ENCODE measurements at regions not wholly inside any gene's neighbourhood (a gene's known extent, or its start where the extent isn't known, plus 50 kb on each side); places are given as distances from the start of the nearest gene placed in this dataset.
"Not testable (repeated sequence)": the region's sequence is repeated elsewhere in the genome, so short reads cannot be mapped to it uniquely, and the experiment has no call there.

DNA sequence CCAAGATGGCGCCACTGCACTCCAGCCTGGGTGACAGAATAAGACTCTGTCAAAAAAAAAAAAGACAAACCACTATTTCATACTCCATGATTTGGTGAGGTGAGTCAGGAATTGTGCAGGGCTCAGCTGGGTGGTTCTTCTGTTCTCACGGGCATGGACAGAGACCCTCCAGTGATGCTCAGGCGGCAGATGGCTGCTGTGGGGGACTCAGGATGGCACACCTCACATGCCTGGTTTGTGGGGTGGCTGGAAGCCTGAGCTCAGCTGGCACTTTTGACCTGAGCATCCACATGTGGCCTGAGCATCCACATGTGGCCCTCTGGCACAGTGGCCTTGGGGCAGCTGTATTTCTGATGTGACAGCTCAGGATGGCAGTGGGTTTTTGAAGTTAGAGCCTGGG is 217.2 kb downstream of the IRX2 start:
- no peak for DNase-seq (ENCODE audit: low read depth, low spot score)

DNA sequence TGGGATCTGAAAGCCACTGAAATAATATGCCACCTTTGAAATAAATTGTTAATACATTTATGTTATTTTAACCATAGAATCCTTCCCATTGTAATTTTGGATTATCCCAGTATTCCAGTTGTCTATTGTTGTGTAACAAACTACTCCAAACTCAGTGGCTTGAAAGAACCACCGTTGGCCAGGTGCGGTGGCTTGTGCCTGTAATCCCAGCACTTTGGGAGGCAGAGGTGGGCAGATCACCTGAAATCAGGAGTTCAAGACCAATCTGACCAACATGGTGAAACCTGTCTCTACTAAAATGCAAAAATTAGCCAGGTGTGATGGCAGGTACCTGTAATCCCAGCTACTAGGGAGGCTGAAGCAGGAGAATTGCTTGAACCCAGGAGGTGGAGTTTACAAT is 217.6 kb downstream of the IRX2 start:
- not testable (repeated sequence) for DNase-seq (ENCODE audit: low read depth, low spot score)

DNA sequence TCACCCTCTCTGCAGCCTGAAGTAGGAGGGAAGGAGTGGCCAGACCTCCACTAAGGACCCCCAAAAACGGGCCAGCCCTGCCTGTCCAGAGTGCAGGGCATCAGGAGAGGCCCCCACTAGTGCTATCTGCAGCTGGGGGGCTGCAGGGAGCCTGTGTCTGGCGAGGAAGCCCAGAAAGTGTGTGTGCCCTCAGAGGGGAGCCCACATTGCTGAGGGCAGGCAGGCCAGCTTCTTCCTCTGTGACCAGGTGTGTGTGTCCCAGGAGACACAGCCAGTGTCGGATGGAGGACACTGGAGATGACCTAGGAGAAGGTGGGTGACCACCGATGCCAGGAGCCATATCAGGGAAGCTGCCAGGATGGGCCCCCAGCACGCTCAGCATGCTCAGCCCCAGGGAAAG is 218.7 kb downstream of the IRX2 start:
- DNase-seq (ENCODE audit: low read depth, low spot score) = no peak

DNA sequence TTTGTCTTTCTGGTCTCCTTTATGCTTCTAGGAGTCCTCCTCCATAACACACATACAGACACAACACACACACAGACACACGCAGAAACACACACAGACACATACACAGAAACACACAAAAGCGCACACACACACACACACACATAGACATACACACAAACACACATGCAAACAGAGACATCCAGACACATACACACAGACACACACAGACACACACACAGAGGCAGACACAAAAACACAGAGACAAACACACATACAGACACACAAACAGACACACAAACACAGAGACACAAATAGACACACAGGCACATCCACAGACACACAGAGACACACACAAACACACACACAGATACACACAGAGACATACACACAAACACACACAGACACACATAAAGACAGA is 220.2 kb downstream of the IRX2 start:
- no peak for DNase-seq (ENCODE audit: low read depth, low spot score)

DNA sequence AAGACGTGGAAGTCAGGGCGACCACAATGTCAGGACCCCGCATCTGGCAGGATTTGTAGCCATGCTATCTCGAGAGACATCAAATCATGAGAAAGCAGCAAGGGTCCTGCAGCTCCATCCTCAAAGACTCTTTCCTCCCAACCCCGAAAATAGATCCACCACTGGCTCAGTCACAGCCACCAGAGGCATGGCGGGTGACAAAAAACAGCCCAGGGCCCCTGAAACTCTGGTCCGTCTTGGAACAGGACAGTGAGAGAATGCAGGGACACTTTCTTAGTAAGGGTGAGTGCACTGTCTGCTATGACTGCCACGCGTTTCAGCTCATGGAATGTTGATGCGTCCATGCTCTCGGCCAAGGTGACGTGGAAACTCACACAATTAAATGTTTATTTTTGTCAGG is 220.9 kb downstream of the IRX2 start:
- DNase-seq (ENCODE audit: low read depth, low spot score) = no peak

DNA sequence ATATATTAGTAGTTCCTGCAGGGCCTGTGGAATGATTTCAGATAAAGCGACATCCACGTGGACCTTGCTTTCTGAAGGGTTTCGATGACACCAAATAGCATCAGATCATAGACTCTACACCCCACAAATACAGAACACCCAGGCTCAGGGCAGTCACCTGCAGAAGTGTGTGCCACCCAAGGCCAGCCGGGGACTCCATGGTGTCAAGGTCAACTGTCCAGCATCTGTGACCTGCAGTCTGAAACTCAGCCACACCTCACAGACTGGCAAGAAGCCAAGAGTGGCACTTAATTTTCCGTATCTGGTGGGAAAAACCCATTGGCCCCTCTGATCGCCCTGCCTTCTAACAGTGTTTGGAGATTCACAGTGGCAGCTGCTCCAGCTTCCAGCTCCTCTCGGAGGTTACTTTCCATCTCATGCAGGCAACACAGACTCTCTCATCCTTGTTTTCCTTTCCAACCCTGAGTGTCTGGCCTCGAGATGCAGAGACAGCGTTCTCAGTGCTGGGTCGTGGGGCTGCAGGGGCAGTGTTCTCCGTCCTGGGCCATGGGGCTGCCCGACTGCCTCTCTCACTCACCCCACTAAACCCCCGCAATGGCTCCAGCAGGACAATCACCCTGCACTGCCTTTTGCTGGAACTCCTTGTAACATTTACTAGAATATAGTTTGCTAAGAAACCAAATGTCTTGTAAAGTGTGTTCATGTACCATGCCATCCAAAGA is 221.9 kb downstream of the IRX2 start:
- no peak for DNase-seq (ENCODE audit: low read depth, low spot score)

DNA sequence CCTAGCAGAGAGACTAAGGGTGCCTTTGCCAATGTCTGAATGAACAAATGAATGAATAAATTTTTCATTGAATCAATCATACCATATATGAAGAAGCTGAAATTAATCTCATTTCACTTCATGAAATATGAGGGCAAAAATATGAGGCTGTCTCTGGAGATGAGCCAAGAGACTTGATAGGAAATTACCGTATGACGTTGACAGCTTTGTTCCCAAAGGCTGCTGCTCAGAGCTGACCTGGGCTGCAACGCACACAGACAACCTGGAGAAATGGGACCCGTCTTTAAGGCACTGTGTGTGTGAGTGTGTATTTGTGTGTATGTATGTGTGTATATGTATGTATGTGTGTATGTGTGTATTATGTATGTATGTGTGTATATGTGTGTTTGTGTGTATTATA is 226.1 kb downstream of the IRX2 start:
- no peak for DNase-seq (ENCODE audit: low read depth, low spot score)

DNA sequence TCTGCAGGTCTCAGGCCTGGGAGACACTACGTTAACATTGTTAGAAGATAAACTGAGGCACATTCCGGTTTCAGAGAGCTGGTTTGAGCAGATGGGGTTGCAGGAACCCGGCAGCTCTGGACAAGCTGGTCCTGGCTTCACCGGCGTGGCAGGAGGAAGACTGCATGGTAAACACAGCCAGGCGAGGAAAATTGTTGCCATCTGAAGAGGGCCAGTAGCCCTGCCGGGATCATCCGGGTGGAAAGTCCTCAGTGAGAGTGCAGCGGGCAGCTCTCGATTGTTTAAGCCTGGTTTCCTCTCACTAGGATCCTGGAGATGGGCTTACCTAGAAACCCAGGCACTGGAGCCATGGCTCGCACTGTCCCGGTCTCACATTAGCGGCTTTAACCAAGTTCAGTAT is 226.9 kb downstream of the IRX2 start:
- DNase-seq (ENCODE audit: low read depth, low spot score) = no peak

DNA sequence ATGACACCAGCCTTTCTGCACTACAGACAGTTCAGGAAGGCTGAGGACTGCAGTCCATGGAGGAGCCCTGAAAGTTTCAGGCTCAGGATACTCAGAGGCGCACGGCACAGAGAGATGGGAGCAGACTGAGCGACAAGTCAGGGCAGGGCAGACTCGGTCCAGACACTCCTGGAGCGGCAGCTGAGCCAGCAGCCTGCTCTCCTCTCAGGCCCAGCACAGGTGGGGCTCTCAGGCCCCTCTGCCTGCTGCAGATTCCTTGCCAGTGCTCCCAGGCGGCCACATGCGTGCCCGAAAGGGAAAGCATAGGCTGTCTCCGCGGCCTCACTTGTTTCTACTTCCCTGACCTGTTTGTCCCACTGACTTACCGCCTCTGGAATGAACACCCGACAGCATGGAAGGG is 228.3 kb downstream of the IRX2 start:
- DNase-seq (ENCODE audit: low read depth, low spot score) = no peak

DNA sequence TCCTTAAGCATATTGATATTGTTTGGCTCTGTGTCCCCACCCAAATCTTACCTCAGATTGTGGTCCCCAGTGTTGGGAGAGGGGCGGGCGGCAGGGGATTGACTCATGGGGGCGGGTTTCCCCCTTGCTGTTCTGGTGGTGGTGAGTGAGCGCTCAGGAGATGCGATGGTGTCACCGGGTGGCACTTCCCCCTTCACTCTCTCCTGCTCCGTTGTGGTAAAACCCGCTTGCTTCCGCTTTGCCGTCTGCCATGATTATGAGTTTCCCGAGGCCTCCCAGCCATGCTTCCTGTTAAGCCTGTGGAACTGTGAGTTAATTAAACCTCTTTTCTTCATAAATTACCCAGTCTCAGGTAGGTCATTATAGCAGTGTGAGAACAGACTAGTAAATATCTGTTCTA is 229.1 kb downstream of the IRX2 start:
- DNase-seq (ENCODE audit: low read depth, low spot score) = no peak

DNA sequence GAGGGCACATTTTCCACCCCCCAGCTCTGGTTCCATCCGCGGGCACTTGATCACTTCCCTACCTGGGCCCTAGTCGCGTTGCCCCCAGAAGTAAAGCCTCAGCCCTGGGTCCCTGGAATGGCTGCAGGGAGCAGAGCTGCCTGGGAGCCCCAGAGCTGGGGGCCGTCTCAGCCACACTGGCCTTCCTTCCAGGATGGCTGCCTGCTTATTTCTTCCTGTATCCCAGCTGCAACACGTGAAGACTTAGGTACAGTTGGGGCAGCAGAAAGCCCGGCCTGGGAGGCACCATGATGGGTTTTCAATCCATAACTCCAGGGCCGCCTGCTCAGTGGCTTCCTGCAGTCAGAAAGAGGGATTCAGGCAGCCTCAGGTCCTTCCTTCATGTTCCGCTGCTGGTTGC is 232.3 kb downstream of the IRX2 start:
- DNase-seq (ENCODE audit: low read depth, low spot score) = no peak

DNA sequence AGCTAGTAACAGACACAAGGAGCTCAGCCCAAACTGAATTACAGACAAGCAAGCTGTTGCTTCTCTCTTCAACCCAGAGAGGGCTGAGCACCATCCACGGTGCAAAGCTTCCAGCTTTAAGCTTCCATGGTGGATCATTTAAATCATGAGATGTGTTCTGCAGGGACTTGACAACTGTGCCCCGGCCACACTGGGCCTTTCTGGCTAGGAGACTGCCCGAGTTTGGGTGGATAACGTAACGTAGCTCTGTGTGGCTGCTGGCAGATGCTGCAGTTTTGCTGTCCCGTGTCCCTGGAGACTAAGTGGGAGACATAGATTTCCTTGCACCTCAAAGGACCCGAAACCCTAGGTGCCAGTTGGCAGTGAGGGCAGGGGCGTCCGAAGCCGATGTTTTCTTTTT is 234.0 kb downstream of the IRX2 start:
- no peak for DNase-seq (ENCODE audit: low read depth, low spot score)

DNA sequence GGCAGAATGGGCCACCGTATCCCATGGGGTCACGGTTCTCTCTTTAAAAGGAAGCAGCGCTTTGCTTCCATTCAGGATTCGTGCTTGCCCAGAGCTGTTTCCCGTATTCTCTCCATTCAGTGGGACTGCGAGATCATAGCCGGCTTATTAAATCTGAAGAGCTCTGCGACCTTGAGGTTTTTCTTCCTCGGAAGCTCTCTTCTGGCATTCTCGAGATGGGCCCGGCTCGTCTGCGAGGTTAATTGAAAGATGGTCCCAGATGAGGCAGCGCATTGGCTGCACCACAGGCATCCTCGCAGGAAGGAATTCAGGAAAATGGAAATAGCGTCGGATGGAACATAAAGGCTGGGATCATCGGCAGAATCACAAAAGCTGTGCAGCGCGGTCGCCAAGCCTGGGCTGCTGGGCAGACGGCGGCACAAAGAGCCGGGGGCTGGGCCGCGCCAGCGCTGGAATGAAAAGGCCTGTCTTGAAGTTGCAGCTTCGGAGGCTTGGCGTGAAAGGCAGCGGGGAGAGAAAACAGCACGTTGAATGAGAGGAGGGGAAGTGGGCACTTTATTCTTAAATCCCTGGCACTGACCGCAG is 236.2 kb downstream of the IRX2 start:
- DNase-seq (ENCODE audit: low read depth, low spot score) = no peak

DNA sequence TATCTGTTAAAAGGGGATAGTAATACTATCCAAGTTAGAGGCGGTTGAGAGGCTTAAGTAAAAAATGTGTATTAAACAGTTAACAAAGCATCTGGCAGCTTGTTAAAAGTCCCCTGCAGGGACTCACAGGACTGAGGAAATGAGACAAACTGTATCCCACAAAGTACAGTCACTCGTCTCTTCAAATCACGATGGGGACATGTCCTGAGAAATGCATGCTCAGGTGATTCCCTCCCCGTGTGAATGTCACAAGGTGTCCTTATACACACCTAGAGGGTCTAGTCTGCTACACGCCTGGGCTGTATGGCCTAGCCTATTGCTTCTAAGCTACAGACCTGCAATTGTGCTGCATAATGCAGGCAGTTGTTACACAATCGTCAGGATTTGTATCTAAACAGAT is 237.0 kb downstream of the IRX2 start:
- no peak for DNase-seq (ENCODE audit: low read depth, low spot score)

DNA sequence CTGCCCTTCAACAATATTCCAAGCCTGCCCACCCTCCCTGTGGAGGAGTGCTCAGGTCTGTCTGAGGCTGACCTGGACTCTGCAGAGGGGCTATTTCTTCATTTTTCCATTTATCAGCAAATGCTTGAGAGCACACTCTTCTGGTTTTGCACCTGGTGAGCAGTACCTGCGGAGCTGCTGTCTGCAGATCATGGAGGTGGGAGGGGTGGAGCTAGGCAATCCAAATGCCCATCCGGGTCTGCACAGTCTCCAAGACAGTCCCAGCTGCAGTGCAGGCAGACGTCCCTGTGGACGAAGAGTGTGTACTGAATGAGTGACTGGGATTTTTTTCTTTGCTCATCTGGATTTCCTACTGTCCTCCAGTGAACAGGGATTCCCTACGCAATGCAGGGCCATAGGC is 239.8 kb downstream of the IRX2 start:
- DNase-seq (ENCODE audit: low read depth, low spot score) = no peak

DNA sequence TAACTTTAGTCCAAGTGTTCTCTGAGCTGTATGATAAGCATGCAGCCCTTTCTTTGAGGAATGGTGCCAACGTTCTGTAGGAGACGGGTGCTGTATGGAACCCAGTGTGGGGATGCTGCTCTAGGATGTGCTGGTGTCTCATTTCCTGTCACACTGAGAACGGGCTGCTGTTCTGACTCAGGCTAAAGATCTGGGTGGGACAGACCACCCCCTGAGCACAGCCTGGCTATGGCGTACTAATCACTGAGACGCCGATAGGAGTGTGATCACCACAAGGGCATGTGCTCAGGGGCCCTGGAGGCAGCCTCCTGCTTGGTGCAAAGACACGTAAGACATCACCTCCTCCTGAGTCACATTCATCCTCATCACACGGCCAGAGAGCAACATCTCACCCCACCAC is 240.4 kb downstream of the IRX2 start:
- no peak for DNase-seq (ENCODE audit: low read depth, low spot score)

DNA sequence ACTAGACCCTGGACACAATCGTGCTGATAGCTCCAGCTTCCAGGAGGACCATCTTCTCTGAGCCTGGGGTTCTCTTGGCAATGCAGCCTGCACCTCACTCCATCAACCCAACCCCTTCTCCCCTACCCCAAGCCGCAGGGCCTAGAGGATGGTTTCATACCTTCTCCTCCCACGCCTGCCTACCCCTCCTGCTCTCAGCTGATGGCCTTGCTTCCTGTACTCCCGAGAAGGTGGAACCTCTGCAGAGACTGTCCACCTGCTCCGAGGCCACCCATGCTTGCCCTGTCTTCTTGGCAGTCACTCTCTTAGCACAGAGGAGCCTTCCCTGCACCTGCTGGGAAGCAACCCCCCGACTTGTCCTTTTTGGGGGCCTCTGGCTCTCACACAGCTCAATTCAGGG is 241.9 kb downstream of the IRX2 start:
- no peak for DNase-seq (ENCODE audit: low read depth, low spot score)

DNA sequence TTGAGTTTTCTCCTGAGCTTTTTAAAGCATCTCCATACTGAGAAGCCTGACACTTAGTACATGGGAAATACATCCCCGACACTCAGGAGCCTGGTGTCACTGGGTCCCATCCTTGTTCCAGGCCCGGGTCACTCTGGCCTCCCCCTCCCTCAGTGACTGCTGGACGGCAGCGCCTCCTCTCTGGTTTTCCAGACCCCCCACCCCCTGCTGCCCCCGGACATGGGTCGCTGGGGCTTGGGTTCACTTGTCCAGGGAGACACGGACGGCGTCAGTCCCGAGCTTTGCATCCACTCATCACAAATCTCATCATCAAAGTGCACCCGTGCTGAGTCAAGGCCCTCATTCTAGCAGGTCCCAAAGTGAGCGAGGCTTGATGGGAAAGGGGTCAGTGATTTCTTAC is 243.0 kb downstream of the IRX2 start:
- DNase-seq (ENCODE audit: low read depth, low spot score) = no peak

DNA sequence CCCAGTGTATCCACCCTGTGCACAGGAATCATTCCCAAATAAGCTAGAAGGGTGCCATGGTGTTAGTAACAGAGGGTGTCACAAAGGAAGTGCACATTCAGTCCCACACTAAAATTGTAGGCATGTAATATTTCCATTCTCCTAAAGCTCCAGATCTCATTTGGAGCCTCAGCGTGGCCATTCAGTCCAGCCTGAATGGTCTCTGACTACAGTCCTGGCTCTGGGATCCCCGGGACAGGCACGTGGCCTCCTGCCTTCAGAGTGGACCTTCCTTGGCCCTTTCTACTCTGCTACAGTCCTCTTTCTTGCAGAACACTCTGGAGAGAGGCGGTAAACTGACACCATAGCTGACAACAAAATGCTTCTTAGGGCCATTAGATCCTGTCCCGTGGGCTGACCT is 243.9 kb downstream of the IRX2 start:
- DNase-seq (ENCODE audit: low read depth, low spot score) = no peak

DNA sequence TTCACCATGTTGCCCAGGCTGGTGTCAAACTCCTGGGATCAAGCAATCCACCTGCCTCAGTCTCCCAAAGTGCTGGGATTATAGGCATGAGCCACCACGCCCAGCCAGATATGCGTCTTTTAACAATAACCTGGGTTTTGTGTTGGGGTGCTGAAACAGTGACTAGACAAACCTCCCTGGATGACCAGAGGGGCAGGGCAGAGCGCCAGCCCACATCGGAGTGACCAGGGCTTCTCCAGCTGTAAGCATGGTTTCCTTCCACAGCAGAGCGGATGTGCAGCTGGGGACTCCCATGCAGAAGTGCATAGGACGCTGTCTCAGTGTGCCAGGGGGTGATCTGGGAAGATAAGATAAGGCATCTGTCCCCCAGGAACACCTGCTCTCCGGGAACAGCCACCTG is 244.9 kb downstream of the IRX2 start:
- no peak for DNase-seq (ENCODE audit: low read depth, low spot score)

DNA sequence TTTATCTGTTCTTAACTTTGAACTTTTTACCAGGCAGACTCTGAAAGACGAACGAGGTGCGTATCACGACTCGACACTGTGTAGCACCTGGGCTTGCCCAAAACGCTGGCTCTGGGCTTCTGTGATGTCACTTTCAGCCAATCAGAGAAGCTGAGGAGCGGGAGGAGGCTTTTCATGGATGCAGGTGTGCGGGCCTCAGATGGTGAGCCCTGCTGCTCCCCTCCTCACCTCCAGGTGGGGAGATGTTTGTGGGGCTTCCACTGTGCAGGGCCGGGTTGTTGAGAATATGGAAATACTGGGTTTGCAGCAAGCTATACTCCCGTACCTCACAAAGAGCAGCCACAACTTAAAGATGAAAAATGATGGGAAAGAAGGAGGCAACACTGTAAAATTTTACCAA is 246.3 kb downstream of the IRX2 start:
- no peak for DNase-seq (ENCODE audit: low read depth, low spot score)

DNA sequence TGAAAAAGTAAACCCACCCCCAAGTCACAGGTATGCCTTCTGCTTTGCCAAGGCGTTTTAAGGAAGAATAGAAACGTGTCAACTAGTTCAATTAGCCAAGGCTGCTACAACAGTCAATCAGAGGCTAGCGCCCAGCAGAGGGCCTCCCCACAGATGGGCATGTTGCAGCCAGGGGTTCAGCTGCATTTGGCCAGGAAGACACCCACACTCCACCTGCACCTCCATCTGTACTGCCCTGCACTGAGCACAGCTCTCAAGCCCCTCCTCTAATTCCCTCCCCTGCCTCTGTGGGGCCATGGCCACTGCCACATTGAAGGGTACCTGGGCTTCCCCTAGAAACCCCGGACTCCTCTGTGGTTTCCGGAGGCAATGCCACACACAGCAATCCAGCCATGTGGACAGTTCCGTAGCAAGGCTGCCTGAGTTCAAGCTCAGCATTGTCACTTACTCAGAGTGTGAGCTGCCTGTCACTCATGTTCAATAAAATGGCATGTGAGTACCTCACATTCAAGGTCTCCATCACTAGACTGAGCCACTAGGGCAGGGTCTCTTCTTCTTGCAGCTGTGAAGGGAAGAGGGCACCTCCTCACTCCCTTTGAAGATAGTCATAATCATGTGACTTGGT is 248.4 kb downstream of the IRX2 start:
- no peak for DNase-seq (ENCODE audit: low read depth, low spot score)

DNA sequence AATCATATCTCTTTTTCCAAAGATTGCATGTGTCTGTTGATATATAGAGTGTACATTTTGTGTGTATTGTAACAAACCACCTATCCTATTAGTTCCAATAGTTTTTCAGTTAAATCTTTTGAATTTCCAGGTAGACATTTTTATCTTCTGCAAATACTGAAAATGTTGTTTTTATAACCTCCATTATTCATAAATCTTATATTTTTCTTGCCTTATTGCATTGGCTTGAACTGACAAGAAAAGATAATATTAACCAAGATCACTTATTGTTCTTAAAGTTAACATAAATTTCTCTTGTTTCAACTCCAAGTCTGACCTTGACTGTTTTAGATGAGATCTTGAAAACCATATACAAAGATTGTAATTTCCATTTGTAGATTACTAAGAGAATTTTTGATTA is 251.6 kb downstream of the IRX2 start:
- DNase-seq (ENCODE audit: low read depth, low spot score) = no peak

DNA sequence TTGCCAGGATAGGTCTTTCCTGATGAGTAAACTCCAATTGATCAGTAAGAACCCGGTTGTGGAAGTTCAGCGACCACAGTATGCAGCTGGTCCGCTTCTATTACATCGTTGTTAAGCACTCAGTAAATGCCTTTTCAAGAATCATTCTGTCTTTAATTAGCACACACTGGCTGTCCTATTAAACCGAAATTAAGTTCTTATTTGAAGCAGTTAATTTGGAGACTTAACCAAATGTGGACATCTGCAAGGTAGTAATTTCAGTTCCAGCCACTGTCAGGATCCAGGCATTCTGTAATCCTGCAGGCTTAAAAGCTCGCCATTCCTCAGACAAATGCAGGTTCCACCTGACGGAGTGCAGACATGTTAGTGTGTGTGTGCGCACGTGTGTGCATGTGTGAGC is 254.6 kb downstream of the IRX2 start:
- no peak for DNase-seq (ENCODE audit: low read depth, low spot score)
